Activated CD8-positive, alpha-beta memory T cell treated with anti-CD3 and anti-CD28 coated beads for 1 hour (primary cell): ENCODE measurements at regions not wholly inside any gene's neighbourhood (a gene's known extent, or its start where the extent isn't known, plus 50 kb on each side); places are given as distances from the start of the nearest gene placed in this dataset.
A peak's percentile ranks its signal among the peaks of the same experiment; 100 is the strongest.

ENCODE experiments used
- DNase-seq, 2 donors: peaks; one replicate each; pipeline ENCODE4 v3.0.0-alpha.2; 2020; ENCODE audit warnings: low read depth in 1 of 2; ENCODE audit errors: extremely low read depth in 1 of 2

DNA sequence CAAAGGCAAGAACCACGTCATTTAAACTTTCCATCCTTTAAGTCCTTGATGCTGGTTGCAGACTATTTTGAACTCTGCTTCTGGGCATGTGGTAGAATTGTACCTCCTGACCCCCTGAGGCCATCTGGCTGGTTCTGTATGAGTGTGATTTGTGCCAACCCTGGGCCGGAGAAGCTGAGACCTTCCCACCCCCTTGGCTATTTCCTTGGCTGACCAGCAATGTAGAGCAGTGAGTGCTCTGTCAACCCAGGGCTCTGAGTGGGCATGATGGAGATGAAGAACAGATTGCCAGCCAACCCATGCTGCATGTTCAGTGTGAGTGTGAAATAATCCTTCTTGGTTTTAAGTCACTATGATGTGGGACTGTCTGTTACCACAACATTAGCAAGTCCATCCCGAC, 82.1 kb upstream of the RASGRP1 start:
- DNase-seq, result no peak

GRCh38 chr15:38647683-38648082, 83.1 kb upstream of the RASGRP1 start:
- no peak for DNase-seq

DNA sequence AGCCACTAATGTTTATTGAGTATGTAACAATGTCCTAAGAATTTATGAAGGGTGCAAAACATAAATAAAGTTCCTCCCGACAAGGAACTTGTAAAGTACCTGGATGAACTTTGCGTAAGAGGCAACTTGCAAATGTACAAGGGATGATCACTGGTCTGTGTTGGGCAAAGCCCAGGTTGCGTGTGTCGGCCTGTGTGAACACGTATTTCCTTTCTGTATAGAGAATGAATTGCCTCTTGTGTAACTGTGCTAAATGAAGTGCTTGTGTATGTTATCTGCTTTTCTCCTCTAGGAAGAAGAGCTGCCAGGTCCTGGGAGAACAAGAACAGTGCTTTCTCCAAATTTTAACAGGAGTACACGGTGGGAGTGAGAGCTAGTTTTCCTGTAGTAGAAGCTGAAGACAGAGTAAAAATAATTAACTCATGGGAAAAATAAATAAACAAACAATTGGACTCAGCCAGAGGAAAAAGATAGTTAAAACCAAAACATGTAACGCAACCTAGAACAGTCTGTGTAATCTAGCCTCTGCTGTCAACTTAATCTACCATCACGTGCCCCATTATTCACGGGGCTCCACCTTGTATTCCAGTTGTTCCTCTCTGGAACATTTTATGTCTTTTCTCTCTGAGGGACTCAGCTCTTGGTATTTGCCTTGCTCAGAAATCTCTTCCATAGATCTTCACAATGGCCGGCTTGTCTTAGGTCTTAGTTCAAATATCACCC, 83.7 kb upstream of the RASGRP1 start:
- DNase-seq, result no peak

- DNase-seq, result no peak
These were observed 85.8 kb upstream of the RASGRP1 start for GRCh38 chr15:38650384-38650783.

GRCh38 chr15:38650936-38651327, 86.3 kb upstream of the RASGRP1 start:
- no peak for DNase-seq

- DNase-seq, result peak in 1 of 2 donors; percentile 18
These were observed 86.9 kb upstream of the RASGRP1 start for GRCh38 chr15:38651328-38652038.

GRCh38 chr15:38652183-38652794, 87.7 kb upstream of the RASGRP1 start:
- no peak for DNase-seq

DNA sequence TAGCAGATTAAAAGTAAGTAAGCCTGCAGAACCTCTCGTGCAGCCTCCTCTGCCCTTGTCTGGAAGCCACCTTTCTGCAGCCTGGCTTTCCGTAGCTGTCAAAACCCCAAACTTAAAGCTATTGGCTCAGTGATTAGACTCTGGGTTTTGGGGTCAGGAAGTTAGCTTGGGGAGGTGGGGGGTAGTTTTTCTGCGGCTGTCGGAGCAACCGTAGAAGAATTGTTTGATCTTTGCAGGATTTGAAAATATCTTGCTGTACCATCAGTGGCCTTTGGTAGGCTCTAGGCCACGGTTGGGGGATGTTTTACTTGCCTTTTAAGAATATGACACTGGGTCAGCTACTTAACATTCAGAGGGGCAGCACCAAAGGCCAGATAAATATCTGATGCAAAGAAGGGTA, 88.4 kb upstream of the RASGRP1 start:
- peak; percentile 46 to 57 for DNase-seq

DNA sequence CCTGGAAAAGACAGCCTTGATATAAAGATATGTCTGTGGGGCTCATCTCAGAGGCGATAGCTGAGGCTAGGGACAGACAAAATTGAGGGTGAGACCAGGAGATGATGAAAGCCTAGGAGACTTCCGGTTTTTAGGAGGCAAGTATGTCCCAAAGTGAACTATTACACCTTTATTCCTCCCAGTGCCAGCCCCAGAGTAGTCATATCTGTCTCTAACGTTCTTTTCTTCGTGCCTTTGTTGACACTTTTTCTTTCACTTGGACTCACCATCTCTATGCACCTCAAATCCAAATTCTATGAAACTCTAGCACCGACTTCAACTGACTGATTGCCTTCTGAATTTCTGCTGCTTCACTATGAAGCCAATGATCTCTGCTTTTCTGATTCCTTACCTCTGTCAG, 93.8 kb upstream of the RASGRP1 start:
- no peak for DNase-seq

GRCh38 chr15:38660738-38661137, 96.1 kb upstream of the RASGRP1 start:
- no peak for DNase-seq

DNA sequence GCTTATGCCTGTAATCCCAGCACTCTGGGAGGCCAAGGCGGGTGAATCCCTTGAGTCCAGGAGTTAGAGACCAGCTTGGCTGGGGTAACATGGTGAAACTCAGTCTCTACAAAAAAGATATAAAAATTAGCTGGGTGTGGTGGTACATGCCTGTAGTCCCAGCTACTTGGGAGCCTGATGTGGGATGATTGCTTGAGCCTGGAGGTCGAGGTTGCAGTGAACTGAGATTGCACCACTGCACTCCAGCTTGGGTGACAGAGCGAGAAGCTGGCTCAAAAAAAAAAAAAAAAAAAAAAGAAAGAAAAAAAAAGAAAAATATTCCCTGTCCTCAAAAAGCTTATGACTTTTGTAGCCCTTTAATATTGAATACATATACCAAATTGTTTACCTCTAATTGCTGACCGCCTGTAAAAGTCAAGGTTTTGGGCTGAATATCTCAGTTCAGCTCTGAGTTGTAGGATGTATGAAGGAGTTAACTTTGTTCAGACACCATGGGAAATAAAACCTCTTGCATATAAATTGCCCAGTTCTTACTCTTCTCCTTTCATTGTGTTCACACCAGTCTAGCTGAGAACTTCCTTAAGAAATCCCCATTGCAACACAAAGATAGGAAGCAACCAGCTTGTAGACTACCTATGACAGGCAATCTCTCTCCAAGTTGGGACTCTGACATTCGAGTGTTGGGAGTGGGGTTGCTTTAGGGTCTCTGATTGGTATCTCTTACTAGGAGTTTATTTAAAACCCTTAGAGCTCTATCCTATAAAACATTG, 97.6 kb upstream of the RASGRP1 start:
- no peak for DNase-seq

DNA sequence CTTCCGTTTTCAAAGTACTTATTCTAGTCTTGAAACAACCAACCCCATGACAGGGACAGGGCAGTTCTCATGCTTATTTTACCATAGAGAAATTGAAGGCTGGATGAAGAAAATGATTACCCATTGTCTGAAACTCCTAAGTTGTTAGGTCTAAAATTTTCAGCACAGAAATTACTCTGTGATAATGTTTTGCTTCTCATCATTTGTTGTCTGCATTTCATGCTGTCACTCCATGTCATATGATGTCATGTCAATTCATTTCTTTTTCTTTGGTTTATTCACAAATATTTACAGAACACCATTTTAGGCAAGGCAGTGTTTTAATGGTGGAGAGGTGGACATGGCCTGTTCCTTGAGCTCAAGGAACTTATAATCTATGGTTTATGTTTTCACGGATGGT, 98.2 kb upstream of the RASGRP1 start:
- DNase-seq, result no peak

DNA sequence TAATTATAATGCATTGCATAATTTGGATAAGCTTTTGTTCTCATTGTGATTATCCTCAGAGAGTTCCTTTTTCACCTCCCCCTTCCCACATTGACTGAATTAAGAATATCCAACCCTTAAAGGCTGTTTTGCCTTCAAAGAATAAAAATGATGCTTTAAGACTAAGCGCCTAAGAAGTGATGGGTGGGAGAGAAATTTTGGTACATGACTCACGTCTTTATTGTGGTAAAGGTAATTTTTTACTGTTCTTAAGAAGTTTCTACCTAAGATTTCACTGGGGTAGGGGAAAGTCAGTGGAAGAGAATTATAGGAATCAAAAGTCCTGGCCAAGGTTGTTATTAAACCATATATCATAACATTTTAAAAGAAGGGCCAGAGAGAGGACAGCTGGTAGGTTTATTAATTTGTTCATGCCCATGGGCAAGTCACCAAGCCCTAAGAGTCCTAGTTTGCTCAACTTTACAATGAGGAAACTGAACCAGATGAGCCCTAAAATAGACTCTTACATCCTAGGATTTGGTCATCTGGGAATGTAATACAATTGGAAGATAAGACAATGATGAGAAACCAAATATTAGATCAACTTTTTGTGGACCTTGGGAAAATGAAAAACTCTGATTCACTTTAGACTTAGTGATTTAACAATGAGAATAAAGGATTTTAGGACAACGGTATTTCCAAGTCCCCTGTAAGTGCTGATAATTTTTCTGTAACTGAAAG, 101.1 kb upstream of the RASGRP1 start:
- no peak for DNase-seq

GRCh38 chr15:38666865-38667510, 102.4 kb upstream of the RASGRP1 start:
- DNase-seq, result no peak

DNA sequence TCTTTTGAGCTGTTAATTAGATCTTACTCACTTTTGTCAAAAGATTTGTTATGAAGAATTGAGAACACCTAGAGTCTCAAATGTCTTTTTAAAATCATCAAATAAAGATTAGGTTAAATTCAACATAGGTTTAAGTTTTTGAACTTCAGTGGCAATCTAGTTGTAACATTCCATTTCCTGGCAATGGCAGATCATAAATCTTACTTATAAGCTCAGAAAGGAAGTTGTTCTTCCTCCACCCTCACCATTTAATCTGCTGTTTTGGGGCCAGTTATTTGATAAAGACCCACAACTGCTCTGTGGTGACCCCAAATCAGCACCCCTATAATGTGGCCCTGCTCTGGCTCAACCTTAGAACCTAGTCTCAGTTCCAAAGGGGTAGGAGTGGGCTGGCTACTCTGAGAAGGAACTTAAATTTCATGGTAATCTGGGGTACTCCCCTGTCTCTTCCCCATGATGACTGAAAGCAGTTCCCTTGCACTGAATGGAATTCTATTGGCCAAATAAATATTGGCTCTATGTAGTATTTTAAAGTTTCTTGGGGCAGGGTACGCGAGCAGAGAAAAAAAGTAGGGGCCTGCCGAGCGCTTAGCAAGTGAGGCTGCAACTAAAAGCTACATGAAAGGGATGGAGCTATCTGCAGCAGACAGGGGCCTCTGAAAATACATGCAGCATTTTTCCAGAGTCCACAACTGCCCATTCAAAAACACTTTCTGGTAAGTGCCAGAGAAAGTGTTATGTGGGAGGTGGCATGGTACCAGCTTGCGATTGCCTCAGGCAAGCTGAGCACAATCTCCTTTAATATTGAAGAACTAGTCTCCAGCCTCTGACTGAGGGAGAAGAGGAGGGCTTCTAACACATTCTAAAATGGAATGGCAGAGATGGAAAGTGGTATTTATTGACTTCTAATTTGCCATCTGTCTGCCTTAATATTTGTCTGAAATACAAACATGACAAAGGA, 103.6 kb upstream of the RASGRP1 start:
- DNase-seq, result no peak

DNA sequence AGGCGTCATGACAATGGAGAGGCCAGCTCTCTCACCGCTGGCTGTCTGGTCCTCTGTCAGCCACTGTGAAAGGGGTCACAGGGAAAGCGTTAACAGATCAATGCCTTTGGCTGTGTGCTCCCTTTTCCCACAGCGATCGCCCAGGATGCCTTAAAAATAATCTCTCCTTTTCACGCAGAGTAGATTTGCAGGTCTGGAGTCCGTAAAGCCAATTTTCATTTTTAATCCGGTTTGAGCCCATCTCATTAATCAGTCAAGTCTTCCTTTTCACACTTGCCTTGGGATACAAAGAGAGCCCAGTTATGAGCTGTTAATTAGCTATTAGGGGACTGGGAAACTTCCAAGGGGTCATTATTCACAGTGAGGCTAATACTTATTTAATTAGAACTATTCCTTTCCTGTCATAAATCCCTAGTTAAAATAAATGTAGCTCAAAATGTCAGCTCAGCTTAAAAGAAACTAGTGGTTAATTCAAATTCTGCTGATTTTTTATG, 104.3 kb upstream of the RASGRP1 start:
- no peak for DNase-seq

DNA sequence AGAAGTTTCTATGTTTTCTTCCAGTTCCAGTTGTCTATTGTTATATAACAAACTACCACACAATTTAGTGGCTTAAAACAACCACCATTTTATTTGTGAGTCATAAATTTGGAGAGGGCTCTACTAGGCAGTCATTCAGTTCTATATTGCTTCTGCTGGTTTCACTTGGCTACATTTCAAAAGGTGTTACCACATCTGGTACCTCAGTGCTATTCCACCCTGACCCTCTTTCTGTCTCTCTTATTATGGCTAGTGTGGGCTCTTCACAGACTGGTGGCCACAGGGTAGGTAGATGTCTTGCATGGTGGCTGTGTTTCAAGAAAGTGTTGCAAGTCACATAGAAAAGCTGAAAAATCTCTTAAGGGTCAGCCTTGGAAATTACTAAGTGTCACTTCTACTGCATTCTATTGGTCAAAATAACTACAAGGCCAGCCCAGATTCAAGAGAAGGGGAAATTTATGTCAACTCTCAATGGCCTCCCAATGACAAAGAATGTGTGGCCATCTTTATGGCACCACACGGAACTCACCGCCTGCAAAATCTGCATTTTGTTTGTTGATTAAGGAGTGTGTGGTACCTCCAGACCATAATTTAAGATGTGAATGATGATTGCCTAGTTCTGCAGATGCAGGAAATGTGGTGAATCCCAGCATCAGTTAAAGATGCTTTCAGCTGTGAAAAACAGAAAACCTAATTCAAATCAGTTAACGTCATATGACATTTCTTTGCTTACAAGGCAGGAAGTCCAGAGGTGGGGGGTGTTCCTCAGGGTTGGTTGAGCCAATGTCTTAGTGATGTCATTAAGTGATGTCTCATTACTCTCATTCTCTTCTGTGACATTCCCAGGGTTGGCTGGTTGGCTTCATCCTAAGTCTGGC, 105.8 kb upstream of the RASGRP1 start:
- peak in 1 of 2 donors; percentile 53 for DNase-seq

DNA sequence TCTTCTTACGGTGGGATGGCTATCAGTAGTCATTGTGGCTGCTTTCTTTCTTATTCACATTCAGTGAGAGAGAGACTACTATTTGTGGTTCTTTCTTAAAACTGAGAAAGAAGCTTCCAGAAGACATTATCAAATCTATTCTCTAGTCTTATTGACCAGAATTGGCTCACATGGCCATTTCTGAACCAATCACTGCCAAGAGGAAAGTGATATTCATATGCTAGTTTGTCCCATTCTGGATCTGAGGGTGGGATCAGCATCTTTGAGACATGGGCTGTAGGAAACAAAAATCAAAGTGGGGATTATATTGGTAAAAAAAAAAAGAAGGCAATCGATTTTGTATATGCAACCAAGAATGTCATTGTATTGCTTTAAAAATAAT, 106.4 kb upstream of the RASGRP1 start:
- no peak for DNase-seq
